Progenitor cell of endocrine pancreas (in vitro differentiated cells): ENCODE measurements at regions not wholly inside any gene's neighbourhood (a gene's known extent, or its start where the extent isn't known, plus 50 kb on each side); places are given as distances from the start of the nearest gene placed in this dataset. TPM values are rescaled to one million over a fixed set of nuclear protein-coding genes. Genes with fewer than 3 reads are reported as not detected.

Source experiments
- DNase-seq: peaks from one replicate; pipeline ENCODE4 v3.0.0; 2021; ENCODE audit warnings: low spot score; ENCODE audit not compliant: unreplicated experiment
- H3K27ac Mint-ChIP-seq: 2 replicates; pipeline ENCODE4 v1.8.0; 2021; ENCODE audit warnings: mild to moderate bottlenecking, moderate library complexity, mixed read lengths
- H3K27me3 Mint-ChIP-seq: 2 replicates; pipeline ENCODE4 v1.8.0; 2021; ENCODE audit warnings: mixed read lengths
- H3K36me3 Mint-ChIP-seq: 2 replicates; pipeline ENCODE4 v1.8.0; 2022; ENCODE audit warnings: mixed read lengths; ENCODE audit not compliant: insufficient read depth
- H3K4me1 Mint-ChIP-seq: 2 replicates; pipeline ENCODE4 v1.8.0; 2021; ENCODE audit warnings: low read depth, mixed read lengths
- H3K4me3 Mint-ChIP-seq: 2 replicates; pipeline ENCODE4 v1.8.0; 2021; ENCODE audit warnings: low read depth, mild to moderate bottlenecking, moderate library complexity, mixed read lengths
- H3K9me3 Mint-ChIP-seq: 2 replicates; pipeline ENCODE4 v1.8.0; 2021; ENCODE audit warnings: low read depth, mixed read lengths
- CTCF ChIP-seq: fragments of 200-600 bp; sonication (generic); IDR thresholded peaks from one replicate; pipeline ENCODE4 v1.5.0; 2021; ENCODE audit warnings: antibody characterized with exemption, mild to moderate bottlenecking; ENCODE audit not compliant: unreplicated experiment
- microRNA-seq: library from miRNA; unstranded; fragments of <30 nt; microRNA quantifications from one replicate; pipeline ENCODE4 v1.1.0, GENCODE V29; 2020; ENCODE audit warnings: borderline number of aligned reads; ENCODE audit not compliant: unreplicated experiment

GRCh38 chr2:177161741-177162460, 50.7 kb upstream of the HNRNPA3 start:
- no peak for DNase-seq
- Mint-ChIP-seq H3K4me1 (peaks cover 13% of the 10 kb centered on the region), H3K27ac (no peak overlapping the region), H3K9me3 (no peaks in the 10 kb centered on the region), H3K27me3 (no peaks in the 10 kb centered on the region), H3K36me3 (no peaks in the 10 kb centered on the region), H3K4me3 (no peak overlapping the region)
- peak; percentile 68 for TF ChIP-seq CTCF

Small RNA genes in the stretch of these regions (microRNA-seq; reads per million reads assigned to microRNA genes)
- gene MIR1246, result not detected
